Neural progenitor cell (in vitro differentiated cells): ENCODE measurements at regions not wholly inside any gene's neighbourhood (a gene's known extent, or its start where the extent isn't known, plus 50 kb on each side); places are given as distances from the start of the nearest gene placed in this dataset.

ENCODE experiments used
- DNase-seq: peaks from one replicate; pipeline ENCODE4 v3.0.0-alpha.2; 2016; ENCODE audit warnings: low spot score
- H2AFZ ChIP-seq: fragments of 200-600 bp; sonication (generic); replicated peaks from 2 replicates; pipeline ENCODE4 v1.6.1; 2016; ENCODE audit warnings: antibody characterized with exemption
- H3F3A ChIP-seq: fragments of 200-600 bp; sonication (generic); 2 replicates; pipeline ENCODE4 v1.6.1; 2016; ENCODE audit warnings: antibody characterized with exemption, low read depth
- H3K27ac ChIP-seq: fragments of 200-600 bp; sonication (generic); 2 replicates; pipeline ENCODE4 v1.5.1; 2016; ENCODE audit warnings: mild to moderate bottlenecking
- H3K27me3 ChIP-seq: fragments of 200-600 bp; sonication (generic); 2 replicates; pipeline ENCODE4 v1.6.1; 2016; ENCODE audit warnings: mild to moderate bottlenecking, moderate library complexity
- H3K36me3 ChIP-seq: fragments of 200-600 bp; sonication (generic); 2 replicates; pipeline ENCODE4 v1.5.1; 2016
- H3K4me1 ChIP-seq: fragments of 200-600 bp; sonication (generic); 2 replicates; pipeline ENCODE4 v1.6.1; 2016; ENCODE audit warnings: mixed run types
- H3K4me2 ChIP-seq: fragments of 200-600 bp; sonication (generic); 2 replicates; pipeline ENCODE4 v1.6.1; 2016
- H3K4me3 ChIP-seq: fragments of 200-600 bp; sonication (generic); 2 replicates; pipeline ENCODE4 v1.5.1; 2016
- H3K79me2 ChIP-seq: fragments of 200-600 bp; sonication (generic); 2 replicates; pipeline ENCODE4 v1.6.1; 2016; ENCODE audit warnings: low read depth
- H3K9ac ChIP-seq: fragments of 200-600 bp; sonication (generic); 2 replicates; pipeline ENCODE4 v1.6.1; 2016
- H3K9me3 ChIP-seq: fragments of 200-600 bp; sonication (generic); 2 replicates; pipeline ENCODE4 v1.5.1; 2016; ENCODE audit warnings: low read depth
- H4K20me1 ChIP-seq: fragments of 200-600 bp; sonication (generic); 2 replicates; pipeline ENCODE4 v1.6.1; 2016; ENCODE audit warnings: low read depth
- H3K27ac Mint-ChIP-seq: 3 replicates; pipeline ENCODE4 v1.8.0; 2021; ENCODE audit warnings: mixed read lengths
- H3K27me3 Mint-ChIP-seq: 2 replicates; pipeline ENCODE4 v1.8.0; 2022; ENCODE audit warnings: low read depth, mild to moderate bottlenecking, inconsistent platforms, moderate library complexity, mixed read lengths; ENCODE audit not compliant: insufficient read depth
- H3K36me3 Mint-ChIP-seq: 3 replicates; pipeline ENCODE4 v1.8.0; 2021; ENCODE audit warnings: mixed read lengths
- H3K4me1 Mint-ChIP-seq: 3 replicates; pipeline ENCODE4 v1.8.0; 2021; ENCODE audit warnings: mixed read lengths
- H3K4me3 Mint-ChIP-seq: 3 replicates; pipeline ENCODE4 v1.8.0; 2021; ENCODE audit warnings: mild to moderate bottlenecking, moderate library complexity, mixed read lengths
- H3K9me3 Mint-ChIP-seq: 3 replicates; pipeline ENCODE4 v1.8.0; 2020; ENCODE audit warnings: mixed read lengths
- CTCF ChIP-seq: fragments of 200-600 bp; sonication (generic); IDR thresholded peaks from 2 replicates; pipeline ENCODE4 v1.5.1; 2017; ENCODE audit warnings: antibody characterized with exemption, mild to moderate bottlenecking
- EZH2 ChIP-seq: fragments of 200-600 bp; sonication (generic); IDR thresholded peaks from 2 replicates; pipeline ENCODE4 v1.6.1; 2017; ENCODE audit warnings: antibody characterized with exemption, mild to moderate bottlenecking, moderate library complexity
- EZH2phosphoT487 ChIP-seq: fragments of 200-600 bp; sonication (generic); IDR thresholded peaks from 2 replicates; pipeline ENCODE4 v1.6.1; 2017; ENCODE audit warnings: antibody characterized with exemption

DNA sequence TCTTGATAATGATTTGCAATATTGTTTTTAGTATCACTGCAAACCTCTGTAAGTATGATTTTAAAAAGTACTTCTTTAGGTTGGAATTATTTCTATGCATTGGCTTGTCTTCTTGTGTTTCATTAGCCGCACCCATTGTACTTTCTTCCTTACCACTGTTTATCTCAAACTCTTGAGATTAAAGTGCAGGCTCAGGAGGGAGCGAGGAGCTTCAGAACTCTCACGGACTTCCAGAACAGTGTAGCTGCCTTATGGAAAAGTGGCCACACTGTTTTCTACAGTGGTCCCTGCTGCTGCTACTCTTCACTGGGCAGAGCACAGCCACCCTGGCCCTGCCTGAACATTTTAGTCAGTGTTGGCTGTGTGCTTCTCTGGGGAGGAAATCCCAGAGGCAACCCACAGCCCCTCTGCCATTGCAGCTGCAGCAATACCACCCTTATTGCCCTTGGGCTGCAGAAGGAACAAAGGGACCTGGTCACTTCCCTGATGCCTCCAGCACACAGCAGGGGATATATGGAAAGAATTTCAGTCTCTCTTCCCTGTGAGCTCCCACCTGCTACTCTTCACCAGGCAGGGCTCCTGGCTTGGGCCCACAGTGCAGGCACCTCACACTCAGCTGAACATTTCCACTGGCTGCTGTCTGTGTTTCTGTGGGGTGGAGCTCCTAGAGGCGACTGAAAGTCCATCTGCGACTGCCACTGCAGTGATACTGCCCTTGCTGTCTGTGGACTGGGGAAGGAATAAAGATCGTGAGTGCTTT, 91.7 kb upstream of the MAP3K4 start:
- H4K20me1 ChIP-seq, result no peaks in the 10 kb centered on the region
- Mint-ChIP-seq H3K36me3 (no peaks in the 10 kb centered on the region), H3K4me3 (no peak overlapping the region), H3K9me3 (no peaks in the 10 kb centered on the region), H3K27ac (no peak overlapping the region), H3K4me1 (no peaks in the 10 kb centered on the region), H3K27me3 (no peaks in the 10 kb centered on the region)
- H3K9ac ChIP-seq, result no peak overlapping the region
- H3K27me3 ChIP-seq, result no peaks in the 10 kb centered on the region
- no peak for TF ChIP-seq EZH2phosphoT487
- no peak overlapping the region for H3K4me3 ChIP-seq
- peak overlapping the region; percentile 79 for H2AFZ ChIP-seq
- H3K4me2 ChIP-seq, result no peak overlapping the region
- peaks cover 5% of the 10 kb centered on the region for H3K4me1 ChIP-seq
- no peaks in the 10 kb centered on the region for H3K79me2 ChIP-seq
- peak; percentile 9 for DNase-seq
- no peaks in the 10 kb centered on the region for H3K9me3 ChIP-seq
- H3K36me3 ChIP-seq, result no peaks in the 10 kb centered on the region
- no peak overlapping the region for H3K27ac ChIP-seq
- no peaks in the 10 kb centered on the region for H3F3A ChIP-seq

DNA sequence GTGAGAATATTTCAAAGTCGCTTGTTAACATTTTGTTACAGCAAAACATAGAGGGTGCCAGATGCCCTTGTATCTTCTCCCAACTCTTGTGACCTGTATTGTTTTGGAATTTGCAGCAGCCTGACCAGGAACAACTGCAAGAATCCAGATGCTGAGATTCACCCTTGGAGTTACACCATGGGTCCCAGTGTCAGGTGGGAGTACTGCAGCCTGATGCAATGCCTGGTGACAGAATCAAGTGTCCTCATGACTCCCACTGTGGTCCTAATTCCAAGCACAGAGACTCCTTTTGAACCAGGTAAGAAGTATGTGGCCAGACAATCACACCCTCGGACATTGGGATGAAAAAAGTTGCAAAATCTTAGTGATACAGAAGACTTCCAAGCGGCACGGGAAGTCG, 79.6 kb upstream of the MAP3K4 start:
- H3K4me3 Mint-ChIP-seq, result no peak overlapping the region
- H3F3A ChIP-seq, result no peaks in the 10 kb centered on the region
- H3K36me3 Mint-ChIP-seq, result no peaks in the 10 kb centered on the region
- no peak for DNase-seq
- H3K9me3 ChIP-seq, result peaks cover 11% of the 10 kb centered on the region
- H3K79me2 ChIP-seq, result no peaks in the 10 kb centered on the region
- no peaks in the 10 kb centered on the region for H4K20me1 ChIP-seq
- no peak overlapping the region for H3K4me3 ChIP-seq
- no peak overlapping the region for H2AFZ ChIP-seq
- no peaks in the 10 kb centered on the region for H3K36me3 ChIP-seq
- peaks cover 2% of the 10 kb centered on the region for H3K27me3 Mint-ChIP-seq
- no peaks in the 10 kb centered on the region for H3K27me3 ChIP-seq
- H3K27ac Mint-ChIP-seq, result no peak overlapping the region
- H3K4me1 ChIP-seq, result no peaks in the 10 kb centered on the region
- no peak overlapping the region for H3K4me2 ChIP-seq
- TF ChIP-seq EZH2phosphoT487, result no peak
- no peak for TF ChIP-seq EZH2
- no peak for TF ChIP-seq CTCF
- H3K4me1 Mint-ChIP-seq, result no peaks in the 10 kb centered on the region
- peaks cover 15% of the 10 kb centered on the region for H3K9me3 Mint-ChIP-seq
- H3K9ac ChIP-seq, result no peak overlapping the region
- no peak overlapping the region for H3K27ac ChIP-seq

DNA sequence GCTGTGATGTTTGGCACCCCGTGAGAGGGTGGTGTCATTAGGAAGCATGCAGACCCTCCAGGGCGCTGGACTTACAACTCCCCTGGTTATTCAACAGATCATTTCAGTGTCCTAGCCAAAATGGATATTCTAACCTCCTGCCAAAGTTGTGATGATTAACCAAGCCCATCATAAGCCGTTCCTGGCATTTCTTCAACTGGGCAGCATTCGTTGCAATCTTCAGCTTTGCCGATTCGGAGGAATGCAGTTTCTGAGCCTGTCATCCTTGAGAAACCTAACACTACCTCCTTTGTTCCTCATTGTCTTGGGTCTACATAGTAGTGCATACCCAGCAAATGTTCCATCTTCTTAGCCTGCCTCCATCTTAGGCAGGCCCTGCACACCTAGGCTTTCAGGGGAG, 79.2 kb upstream of the MAP3K4 start:
- peaks cover 15% of the 10 kb centered on the region for H3K9me3 Mint-ChIP-seq

More for the DNA sequence above, 79.2 kb upstream of the MAP3K4 start:
- peaks cover 2% of the 10 kb centered on the region for H3K27me3 Mint-ChIP-seq
- no peak for DNase-seq
- Histone ChIP-seq H3K36me3 (no peaks in the 10 kb centered on the region), H3K27ac (no peak overlapping the region), H3F3A (no peaks in the 10 kb centered on the region), H3K4me2 (no peak overlapping the region), H2AFZ (no peak overlapping the region), H4K20me1 (no peaks in the 10 kb centered on the region), H3K9ac (no peak overlapping the region), H3K4me1 (no peaks in the 10 kb centered on the region), H3K79me2 (no peaks in the 10 kb centered on the region), H3K27me3 (no peaks in the 10 kb centered on the region), H3K4me3 (no peak overlapping the region), H3K9me3 (peaks cover 11% of the 10 kb centered on the region)
- TF ChIP-seq EZH2 (no peak), CTCF (no peak), EZH2phosphoT487 (no peak)
- H3K27ac Mint-ChIP-seq, result no peak overlapping the region
- no peaks in the 10 kb centered on the region for H3K4me1 Mint-ChIP-seq
- no peaks in the 10 kb centered on the region for H3K36me3 Mint-ChIP-seq
- no peak overlapping the region for H3K4me3 Mint-ChIP-seq
